AG10803 (cell line): ENCODE measurements at regions not wholly inside any gene's neighbourhood (a gene's known extent, or its start where the extent isn't known, plus 50 kb on each side); places are given as distances from the start of the nearest gene placed in this dataset.

Source experiments
- DNase-seq: peaks from one replicate; pipeline ENCODE4 v3.0.0; 2010; ENCODE audit warnings: low read depth
- H3K4me3 ChIP-seq: 2 replicates; pipeline ENCODE4 v1.5.1; 2011; ENCODE audit warnings: mild to moderate bottlenecking, low read length, control low read depth
- CTCF ChIP-seq: conservative IDR thresholded peaks from 2 replicates; pipeline ENCODE4 v1.5.1; 2011; ENCODE audit warnings: mild to moderate bottlenecking, low read length, control low read depth, inconsistent platforms

DNA sequence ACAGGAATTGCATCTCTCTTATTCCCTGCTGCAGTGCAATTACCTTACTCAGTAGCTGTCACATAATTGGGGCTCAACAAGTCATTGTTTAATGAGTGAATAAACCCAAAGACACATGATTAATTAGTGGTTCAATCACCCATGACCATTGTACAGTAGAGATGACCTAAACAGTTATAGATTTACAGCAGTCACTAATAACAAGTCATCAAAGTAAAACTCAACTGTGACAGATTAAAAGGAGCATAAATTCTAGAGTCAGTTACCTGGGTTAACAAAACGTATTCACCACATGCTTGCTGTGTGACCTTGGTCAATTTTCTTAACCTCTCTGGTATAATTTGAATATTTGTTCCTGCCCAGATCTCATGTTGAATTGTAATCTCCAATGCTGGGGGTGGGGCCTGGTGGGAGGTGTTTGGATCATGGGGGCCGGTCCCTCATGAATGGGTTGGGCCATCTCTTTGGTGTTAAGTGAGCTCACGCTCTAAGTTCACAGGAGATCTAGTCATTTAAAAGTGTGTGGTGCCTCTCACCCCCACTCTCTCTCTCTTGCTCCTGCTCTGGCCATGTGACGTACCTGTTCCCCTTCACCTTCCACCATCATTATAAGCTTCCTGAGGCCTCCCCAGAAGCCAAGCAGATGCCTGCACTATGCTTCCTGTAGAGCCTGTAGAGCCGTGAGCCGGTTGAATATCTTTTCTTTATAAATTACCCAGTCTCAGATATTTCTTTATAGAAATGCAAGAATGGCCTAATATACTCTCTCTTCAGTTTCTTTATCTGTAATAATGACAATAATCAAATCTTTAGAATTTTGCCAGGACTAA, 141.9 kb upstream of the PLEKHG7 start:
- no peak for DNase-seq
- no peak overlapping the region for H3K4me3 ChIP-seq

DNA sequence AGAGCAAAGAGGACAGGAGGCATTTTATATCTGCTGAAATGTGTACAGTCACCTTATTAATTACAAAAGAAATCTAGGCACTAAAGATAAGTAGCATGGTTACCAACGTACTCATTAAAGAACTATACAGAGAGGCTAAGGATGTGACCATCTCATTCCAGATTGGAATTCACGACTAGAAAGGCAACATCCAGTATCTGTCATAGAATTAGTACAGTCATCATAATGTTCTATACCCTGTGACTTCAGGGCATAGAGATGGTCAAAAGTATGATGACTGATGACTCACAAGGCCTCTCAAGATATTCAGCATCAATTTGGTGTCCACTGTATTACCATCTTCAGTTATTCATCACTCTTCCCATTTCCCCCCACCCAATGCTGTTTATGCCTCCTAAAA, 144.0 kb upstream of the PLEKHG7 start:
- no peak for TF ChIP-seq CTCF
- no peak overlapping the region for H3K4me3 ChIP-seq
- no peak for DNase-seq

More for the DNA sequence above, 141.9 kb upstream of the PLEKHG7 start:
- no peak for TF ChIP-seq CTCF

- DNase-seq = no peak
- no peak overlapping the region for H3K4me3 ChIP-seq
- no peak for TF ChIP-seq CTCF
Measured at GRCh38 chr12:92558215-92558773, 144.5 kb upstream of the PLEKHG7 start.

- TF ChIP-seq CTCF = no peak
- H3K4me3 ChIP-seq = no peak overlapping the region
- no peak for DNase-seq
Measured at GRCh38 chr12:92557422-92557724, 145.4 kb upstream of the PLEKHG7 start.

DNA sequence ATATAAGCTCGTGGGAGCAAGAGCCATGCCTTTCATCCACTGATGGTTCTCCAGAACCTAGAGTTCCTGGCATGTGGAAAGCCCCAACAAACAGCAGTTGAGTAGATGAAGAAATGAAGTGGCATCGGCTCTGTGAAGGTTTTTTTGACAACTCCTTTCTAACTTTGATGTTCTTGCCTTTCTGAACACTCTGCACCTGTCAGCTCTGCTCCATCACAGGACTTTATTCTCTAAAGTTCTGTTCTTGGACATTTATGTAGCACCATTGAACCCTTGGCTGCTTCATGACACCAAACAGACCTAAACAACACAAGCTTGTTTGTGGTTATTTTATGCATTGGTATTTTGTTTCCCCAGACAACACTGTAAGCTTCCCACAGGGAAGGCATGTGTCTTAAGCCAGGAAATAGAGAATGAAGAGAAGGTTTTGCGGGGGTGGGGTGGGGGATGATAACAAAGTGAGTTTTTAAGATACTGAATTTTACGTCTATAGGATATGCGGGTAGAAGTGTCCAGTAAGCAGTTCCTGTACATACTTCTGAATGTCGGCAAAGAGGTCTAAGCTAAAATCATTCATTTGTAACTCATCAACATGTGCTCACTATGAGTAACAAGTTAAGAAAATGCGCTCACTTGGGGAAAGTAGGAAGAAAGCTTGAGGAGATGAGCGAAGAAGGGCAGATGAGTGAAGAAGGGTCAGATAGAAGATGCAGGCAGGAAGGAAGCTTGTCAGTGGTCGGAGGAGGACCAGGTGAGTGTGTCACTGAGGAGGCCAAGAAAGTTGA, 146.0 kb upstream of the PLEKHG7 start:
- no peak overlapping the region for H3K4me3 ChIP-seq
- no peak for TF ChIP-seq CTCF
- no peak for DNase-seq

- no peak overlapping the region for H3K4me3 ChIP-seq
- no peak for TF ChIP-seq CTCF
- no peak for DNase-seq
Measured at GRCh38 chr12:92556141-92556540, 146.6 kb upstream of the PLEKHG7 start.
